Astrocyte of the spinal cord (primary cell): ENCODE measurements at regions not wholly inside any gene's neighbourhood (a gene's known extent, or its start where the extent isn't known, plus 50 kb on each side); places are given as distances from the start of the nearest gene placed in this dataset.

Source experiments
- DNase-seq: peaks from one replicate; pipeline ENCODE4 v3.0.0; 2011; ENCODE audit warnings: low read depth, low spot score
- H3K4me3 ChIP-seq: 2 replicates; pipeline ENCODE4 v1.5.1; 2011; ENCODE audit warnings: low read depth, mild to moderate bottlenecking, low read length, moderate library complexity
- CTCF ChIP-seq: IDR thresholded peaks from 2 replicates; pipeline ENCODE4 v1.5.1; 2012; ENCODE audit warnings: low read depth, mild to moderate bottlenecking, low read length, inconsistent platforms
- in situ Hi-C: cut with HindIII; loops from 2 replicates; pipeline ENCODE4 v1.10.0; 2017; ENCODE audit warnings: low sequenced_read_pairs

- H3K4me3 ChIP-seq, result no peak overlapping the region
- DNase-seq, result no peak
- in situ Hi-C loops, result no loop called here
- TF ChIP-seq CTCF, result no peak
Measured at GRCh38 chr4:152022543-152022942, 261.7 kb upstream of the GATB start.

- DNase-seq, result no peak
- in situ Hi-C loops, result no loop called here
- TF ChIP-seq CTCF, result no peak
- no peak overlapping the region for H3K4me3 ChIP-seq
Measured at GRCh38 chr4:152021788-152022438, 261.1 kb upstream of the GATB start.

- DNase-seq, result no peak
- TF ChIP-seq CTCF, result no peak
- in situ Hi-C loops, result no loop called here
- H3K4me3 ChIP-seq, result no peak overlapping the region
Measured at GRCh38 chr4:152020073-152020472, 259.3 kb upstream of the GATB start.

- in situ Hi-C loops, result no loop called here
- TF ChIP-seq CTCF, result no peak
- DNase-seq, result no peak
- no peak overlapping the region for H3K4me3 ChIP-seq
Measured at GRCh38 chr4:152016303-152016620, 255.5 kb upstream of the GATB start.

- no peak overlapping the region for H3K4me3 ChIP-seq
- no peak for DNase-seq
- no peak for TF ChIP-seq CTCF
- in situ Hi-C loops, result no loop called here
Measured at GRCh38 chr4:152015597-152016302, 254.9 kb upstream of the GATB start.

GRCh38 chr4:152014280-152014679 is 253.5 kb upstream of the GATB start:
- no peak for TF ChIP-seq CTCF
- no peak for DNase-seq
- in situ Hi-C loops, result no loop called here
- no peak overlapping the region for H3K4me3 ChIP-seq
